ENCODE measurements at regions not wholly inside any gene's neighbourhood (a gene's known extent, or its start where the extent isn't known, plus 50 kb on each side); places are given as distances from the start of the nearest gene placed in this dataset.

GRCh38 chr2:238719641-238720040 lies 128.2 kb upstream of the TWIST2 start:
- TF ChIP-seq POLR2A (IDR thresholded peaks at IDR 0.05) (no peak), CTCF (IDR thresholded peaks at IDR 0.05) (no peak)
